ENCODE measurements at regions not wholly inside any gene's neighbourhood (a gene's known extent, or its start where the extent isn't known, plus 50 kb on each side); places are given as distances from the start of the nearest gene placed in this dataset.
"Not testable (repeated sequence)": the region's sequence is repeated elsewhere in the genome, so short reads cannot be mapped to it uniquely, and the experiment has no call there.

- DNase-seq (ENCODE audit: low spot score) = no peak
- ATAC-seq = no peak
These were observed 214.8 kb downstream of the DHX15 start for GRCh38 chr4:24369507-24370029.

- DNase-seq (ENCODE audit: low spot score) (no peak), ATAC-seq (no peak)
These were observed 215.6 kb downstream of the DHX15 start for GRCh38 chr4:24368801-24369200.

GRCh38 chr4:24364852-24365251 lies 219.5 kb downstream of the DHX15 start:
- DNase-seq (ENCODE audit: low spot score) (no peak), ATAC-seq (no peak)

GRCh38 chr4:24364249-24364648 lies 220.1 kb downstream of the DHX15 start:
- ATAC-seq = no peak
- DNase-seq (ENCODE audit: low spot score) = no peak

GRCh38 chr4:24363751-24364150 lies 220.6 kb downstream of the DHX15 start:
- DNase-seq (ENCODE audit: low spot score) (no peak), ATAC-seq (no peak)

GRCh38 chr4:24352112-24352511 lies 232.2 kb downstream of the DHX15 start:
- DNase-seq (ENCODE audit: low spot score) = no peak
- no peak for ATAC-seq

- ATAC-seq; DNase-seq (ENCODE audit: low spot score): not testable (repeated sequence)
These were observed 235.0 kb downstream of the DHX15 start for GRCh38 chr4:24349168-24349996.

- ATAC-seq (no peak), DNase-seq (ENCODE audit: low spot score) (no peak)
These were observed 245.1 kb downstream of the DHX15 start for GRCh38 chr4:24339260-24339659.

- ATAC-seq (no peak), DNase-seq (ENCODE audit: low spot score) (no peak)
These were observed 246.7 kb downstream of the DHX15 start for GRCh38 chr4:24337451-24338190.

GRCh38 chr4:24335616-24336015 lies 248.7 kb downstream of the DHX15 start:
- no peak for ATAC-seq
- no peak for DNase-seq (ENCODE audit: low spot score)

- no peak for DNase-seq (ENCODE audit: low spot score)
- ATAC-seq = no peak
These were observed 249.4 kb downstream of the DHX15 start for GRCh38 chr4:24334906-24335305.

- ATAC-seq = no peak
- no peak for DNase-seq (ENCODE audit: low spot score)
These were observed 253.8 kb downstream of the DHX15 start for GRCh38 chr4:24330573-24330972.

GRCh38 chr4:24330172-24330571 lies 254.2 kb downstream of the DHX15 start:
- DNase-seq (ENCODE audit: low spot score) (no peak), ATAC-seq (no peak)

GRCh38 chr4:24328711-24329110 lies 255.6 kb downstream of the DHX15 start:
- ATAC-seq = no peak
- DNase-seq (ENCODE audit: low spot score) = no peak

- DNase-seq (ENCODE audit: low spot score) (no peak), ATAC-seq (no peak)
These were observed 256.0 kb downstream of the DHX15 start for GRCh38 chr4:24328310-24328709.

GRCh38 chr4:24322995-24323394 lies 261.4 kb downstream of the DHX15 start:
- no peak for ATAC-seq
- DNase-seq (ENCODE audit: low spot score) = no peak

- ATAC-seq (no peak), DNase-seq (ENCODE audit: low spot score) (no peak)
These were observed 261.8 kb downstream of the DHX15 start for GRCh38 chr4:24322511-24322910.

- ATAC-seq = no peak
- no peak for DNase-seq (ENCODE audit: low spot score)
These were observed 262.7 kb downstream of the DHX15 start for GRCh38 chr4:24321616-24322015.

- ATAC-seq = no peak
- no peak for DNase-seq (ENCODE audit: low spot score)
These were observed 263.2 kb downstream of the DHX15 start for GRCh38 chr4:24321131-24321530.

- DNase-seq (ENCODE audit: low spot score) (no peak), ATAC-seq (no peak)
These were observed 265.0 kb downstream of the DHX15 start for GRCh38 chr4:24319387-24319786.

- no peak for DNase-seq (ENCODE audit: low spot score)
- no peak for ATAC-seq
These were observed 269.3 kb downstream of the DHX15 start for GRCh38 chr4:24315056-24315455.
